ENCODE measurements at regions not wholly inside any gene's neighbourhood (a gene's known extent, or its start where the extent isn't known, plus 50 kb on each side); places are given as distances from the start of the nearest gene placed in this dataset.

- Histone ChIP-seq H3K4me3 (ENCODE audit: low read depth, low read length) (no peak overlapping the region), H3K4me1 (no peaks in the 10 kb centered on the region), H3K27me3 (no peaks in the 10 kb centered on the region), H3K36me3 (no peaks in the 10 kb centered on the region), H3K9me3 (no peaks in the 10 kb centered on the region)
- DNase-seq = no peak
- TF ChIP-seq, protein P1, sequence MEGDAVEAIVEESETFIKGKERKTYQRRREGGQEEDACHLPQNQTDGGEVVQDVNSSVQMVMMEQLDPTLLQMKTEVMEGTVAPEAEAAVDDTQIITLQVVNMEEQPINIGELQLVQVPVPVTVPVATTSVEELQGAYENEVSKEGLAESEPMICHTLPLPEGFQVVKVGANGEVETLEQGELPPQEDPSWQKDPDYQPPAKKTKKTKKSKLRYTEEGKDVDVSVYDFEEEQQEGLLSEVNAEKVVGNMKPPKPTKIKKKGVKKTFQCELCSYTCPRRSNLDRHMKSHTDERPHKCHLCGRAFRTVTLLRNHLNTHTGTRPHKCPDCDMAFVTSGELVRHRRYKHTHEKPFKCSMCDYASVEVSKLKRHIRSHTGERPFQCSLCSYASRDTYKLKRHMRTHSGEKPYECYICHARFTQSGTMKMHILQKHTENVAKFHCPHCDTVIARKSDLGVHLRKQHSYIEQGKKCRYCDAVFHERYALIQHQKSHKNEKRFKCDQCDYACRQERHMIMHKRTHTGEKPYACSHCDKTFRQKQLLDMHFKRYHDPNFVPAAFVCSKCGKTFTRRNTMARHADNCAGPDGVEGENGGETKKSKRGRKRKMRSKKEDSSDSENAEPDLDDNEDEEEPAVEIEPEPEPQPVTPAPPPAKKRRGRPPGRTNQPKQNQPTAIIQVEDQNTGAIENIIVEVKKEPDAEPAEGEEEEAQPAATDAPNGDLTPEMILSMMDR (IDR thresholded peaks at IDR 0.05; ENCODE audit: low read depth, low read length) = no peak
Observed at GRCh38 chr2:172223601-172224054, 120.9 kb upstream of the DLX2 start.

- no peak for DNase-seq
- Histone ChIP-seq H3K36me3 (no peaks in the 10 kb centered on the region), H3K4me1 (no peaks in the 10 kb centered on the region), H3K27me3 (no peaks in the 10 kb centered on the region), H3K9me3 (no peaks in the 10 kb centered on the region), H3K4me3 (ENCODE audit: low read depth, low read length) (no peak overlapping the region)
- TF ChIP-seq, protein P1 (IDR thresholded peaks at IDR 0.05; ENCODE audit: low read depth, low read length) = no peak
Observed at GRCh38 chr2:172225786-172226185, 123.1 kb upstream of the DLX2 start.

DNA sequence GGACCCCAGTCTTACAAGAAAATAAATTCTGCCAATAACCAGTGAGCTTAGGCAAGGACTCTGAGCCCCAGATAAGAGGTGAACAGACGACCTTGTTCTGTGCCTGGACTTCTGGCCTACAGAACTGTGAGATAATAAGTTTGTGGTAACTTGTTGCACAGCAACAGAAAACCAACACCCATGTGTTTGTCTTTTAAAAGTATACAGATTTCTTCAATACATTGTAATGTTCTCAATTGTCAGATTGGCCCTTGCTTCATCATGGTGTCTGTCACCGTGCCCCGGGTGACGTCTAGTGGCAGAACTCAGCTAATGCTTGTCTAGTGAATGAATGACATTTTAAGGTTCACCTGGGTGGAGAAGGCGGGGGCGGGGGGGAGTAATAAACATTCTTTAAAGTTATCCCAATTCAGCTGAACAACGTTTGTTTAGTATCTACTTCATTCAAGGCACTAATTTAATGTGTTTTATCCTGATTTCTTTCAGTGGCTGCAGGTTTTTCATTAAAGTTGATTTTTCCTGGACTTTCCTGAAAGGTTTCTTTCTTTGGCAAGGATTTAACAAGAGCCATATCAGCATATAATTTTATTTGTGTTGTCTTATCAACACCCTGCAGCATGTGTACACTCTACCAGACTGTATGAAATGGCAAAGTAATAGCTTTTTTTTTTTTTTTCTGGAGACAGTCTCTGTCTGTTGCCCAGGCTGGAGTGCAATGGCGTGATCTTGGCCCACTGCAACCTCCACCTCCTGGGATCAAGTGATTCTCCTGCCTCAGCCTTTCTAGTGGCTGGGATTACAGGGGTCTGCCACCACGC, 123.8 kb upstream of the DLX2 start:
- no peak for DNase-seq
- H3K9me3 ChIP-seq = no peaks in the 10 kb centered on the region
- H3K4me1 ChIP-seq = no peaks in the 10 kb centered on the region
- H3K36me3 ChIP-seq = no peaks in the 10 kb centered on the region
- no peak overlapping the region for H3K4me3 ChIP-seq (ENCODE audit: low read depth, low read length)
- TF ChIP-seq, protein P1 (IDR thresholded peaks at IDR 0.05; ENCODE audit: low read depth, low read length) = no peak
- H3K27me3 ChIP-seq = no peaks in the 10 kb centered on the region

GRCh38 chr2:172227719-172228118, 125.0 kb upstream of the DLX2 start:
- TF ChIP-seq, protein P1 (IDR thresholded peaks at IDR 0.05; ENCODE audit: low read depth, low read length) = no peak
- DNase-seq = no peak
- Histone ChIP-seq H3K36me3 (no peaks in the 10 kb centered on the region), H3K27me3 (no peaks in the 10 kb centered on the region), H3K9me3 (no peaks in the 10 kb centered on the region), H3K4me3 (ENCODE audit: low read depth, low read length) (no peak overlapping the region), H3K4me1 (no peaks in the 10 kb centered on the region)

DNA sequence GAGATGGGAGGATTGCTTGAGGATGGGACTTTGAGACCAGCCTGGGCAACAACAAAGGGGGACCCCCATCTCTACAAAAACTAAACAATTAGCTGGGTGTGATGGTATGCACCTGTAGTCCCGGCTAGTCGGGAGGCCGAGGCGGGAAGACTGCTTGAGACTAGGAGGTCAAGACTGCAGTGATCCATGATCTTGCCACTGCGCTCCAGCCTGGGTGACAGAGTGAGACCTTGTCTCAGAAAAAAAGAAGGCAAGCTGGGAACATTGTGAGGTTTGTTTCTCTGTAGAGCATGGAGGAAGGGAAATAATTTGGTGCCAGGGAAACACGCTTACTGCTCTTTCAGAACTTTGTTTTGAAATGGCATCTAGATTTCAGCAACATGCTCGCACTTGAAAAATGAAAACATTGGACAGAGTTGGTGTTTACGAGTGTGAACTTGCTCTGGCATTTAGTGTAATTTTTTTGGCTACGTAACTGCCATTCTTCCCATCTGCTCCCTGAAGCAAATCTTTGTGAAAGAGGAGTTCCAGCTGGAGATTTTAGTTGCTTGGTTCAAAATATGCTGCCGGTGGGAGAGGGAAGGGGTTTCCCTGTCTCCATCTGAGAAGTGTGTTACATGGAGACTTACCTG, 125.6 kb upstream of the DLX2 start:
- H3K27me3 ChIP-seq = no peaks in the 10 kb centered on the region
- no peak for DNase-seq
- no peak overlapping the region for H3K4me3 ChIP-seq (ENCODE audit: low read depth, low read length)
- TF ChIP-seq, protein P1 (IDR thresholded peaks at IDR 0.05; ENCODE audit: low read depth, low read length) = no peak
- H3K36me3 ChIP-seq = no peaks in the 10 kb centered on the region
- H3K9me3 ChIP-seq = no peaks in the 10 kb centered on the region
- H3K4me1 ChIP-seq = no peaks in the 10 kb centered on the region

GRCh38 chr2:172229125-172229524, 126.4 kb upstream of the DLX2 start:
- H3K4me3 ChIP-seq (ENCODE audit: low read depth, low read length) = no peak overlapping the region
- no peaks in the 10 kb centered on the region for H3K36me3 ChIP-seq
- no peaks in the 10 kb centered on the region for H3K27me3 ChIP-seq
- H3K9me3 ChIP-seq = no peaks in the 10 kb centered on the region
- no peaks in the 10 kb centered on the region for H3K4me1 ChIP-seq
- no peak for DNase-seq
- TF ChIP-seq, protein P1 (IDR thresholded peaks at IDR 0.05; ENCODE audit: low read depth, low read length) = no peak

Measured in BE2C (cell line).